Activated effector memory CD4-positive, alpha-beta T cell treated with anti-CD3 and anti-CD28 coated beads, Interleukin-2, amount 50 U/mL, for 16 hours (primary cell): ENCODE measurements at regions not wholly inside any gene's neighbourhood (a gene's known extent, or its start where the extent isn't known, plus 50 kb on each side); places are given as distances from the start of the nearest gene placed in this dataset.
"Not testable (repeated sequence)": the region's sequence is repeated elsewhere in the genome, so short reads cannot be mapped to it uniquely, and the experiment has no call there.

Experiments used
- DNase-seq: peaks from one replicate; pipeline ENCODE4 v3.0.0-alpha.2; 2020

DNA sequence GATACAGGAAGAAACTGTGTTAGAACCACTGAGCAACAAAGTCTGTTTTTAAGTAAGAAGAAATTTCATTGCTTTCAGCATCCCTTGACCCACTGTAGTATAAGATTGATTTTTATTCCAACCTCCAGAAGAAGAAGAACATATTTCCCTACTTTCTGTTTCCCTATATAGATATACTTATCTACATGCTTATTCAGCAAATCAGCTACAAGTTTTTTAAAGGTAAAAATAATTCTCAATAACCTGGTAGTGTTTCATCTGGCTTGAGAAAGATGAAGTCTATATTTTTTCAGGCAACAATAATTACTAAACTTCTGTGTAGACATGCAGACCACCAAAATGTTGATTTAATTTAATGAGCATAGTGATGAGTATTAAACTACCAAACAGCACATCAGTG lies 201.0 kb downstream of the OSTF1 start:
- DNase-seq: no peak

DNA sequence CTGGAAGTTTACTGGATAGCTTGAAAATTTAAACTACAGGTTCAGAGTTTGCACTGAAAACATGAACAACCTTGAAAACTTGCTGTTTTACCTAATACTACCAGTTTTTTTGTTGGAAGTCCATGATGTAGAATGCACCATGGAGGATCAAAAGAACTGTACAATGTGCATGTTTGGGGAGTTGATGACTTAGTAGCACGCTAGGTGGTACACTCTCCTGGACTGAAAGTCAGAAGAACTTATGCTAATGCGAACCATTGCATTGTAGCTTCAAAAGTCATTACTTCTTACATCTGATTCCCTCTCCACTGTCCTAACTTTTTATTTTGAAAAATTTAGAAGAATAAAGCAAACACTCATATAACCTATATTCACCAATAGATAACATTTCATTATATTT lies 211.0 kb downstream of the OSTF1 start:
- no peak for DNase-seq

DNA sequence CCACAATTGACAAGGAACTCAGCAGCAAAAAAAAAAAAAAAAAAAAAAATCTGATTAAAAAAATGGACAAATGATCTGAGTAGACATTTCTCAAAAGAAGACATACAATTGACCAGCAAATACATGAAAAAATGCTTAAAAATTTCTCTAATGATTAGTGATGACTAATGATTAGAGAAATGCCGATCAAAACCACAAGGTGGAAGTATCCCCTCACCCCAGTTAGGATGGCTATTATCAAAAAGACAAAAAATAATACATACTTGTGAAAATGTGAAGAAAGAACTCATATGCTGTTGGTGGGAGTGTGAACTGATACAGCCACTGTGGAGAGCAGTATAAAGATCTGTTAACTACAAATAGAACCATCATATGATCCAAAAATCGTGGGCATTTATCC lies 245.3 kb downstream of the OSTF1 start:
- DNase-seq: no peak

DNA sequence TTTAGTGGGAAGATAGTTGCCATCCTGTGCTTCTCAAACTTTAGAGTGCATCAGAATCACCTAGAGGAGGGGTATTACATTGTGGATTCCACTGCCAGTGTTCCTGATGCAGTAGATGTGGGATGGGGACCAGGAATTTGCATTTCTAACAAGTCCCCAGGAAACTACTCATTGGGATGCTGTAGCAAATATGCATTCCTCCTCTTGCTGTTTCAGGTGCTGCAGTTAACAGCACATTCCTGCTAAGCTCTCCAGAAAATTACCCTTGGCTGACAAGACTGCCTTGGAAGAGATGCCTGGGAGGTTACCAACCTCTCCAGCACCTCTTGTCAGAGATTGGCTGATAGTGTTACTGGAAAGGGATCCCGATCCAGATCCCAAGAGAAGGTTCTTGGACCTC lies 270.5 kb downstream of the OSTF1 start:
- no peak for DNase-seq

DNA sequence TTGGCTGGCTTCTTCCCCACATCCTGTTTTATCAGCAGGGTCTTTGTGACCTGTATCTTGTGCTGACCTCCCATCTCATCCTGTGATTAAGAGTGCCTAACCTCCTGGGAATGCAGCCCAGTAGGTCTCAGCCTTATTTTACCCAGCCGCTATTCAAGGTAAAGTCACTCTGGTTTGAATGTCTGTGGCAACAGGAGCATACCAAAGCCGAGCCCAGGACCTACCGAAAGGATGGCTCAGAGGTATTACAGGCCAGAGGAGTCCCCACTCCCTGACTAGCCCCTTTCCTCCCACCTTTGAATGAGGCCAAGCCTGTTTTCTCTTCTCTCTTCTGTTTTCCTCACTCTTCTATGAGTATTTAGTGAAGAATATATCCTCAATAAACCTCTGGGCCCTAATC lies 271.3 kb downstream of the OSTF1 start:
- no peak for DNase-seq

DNA sequence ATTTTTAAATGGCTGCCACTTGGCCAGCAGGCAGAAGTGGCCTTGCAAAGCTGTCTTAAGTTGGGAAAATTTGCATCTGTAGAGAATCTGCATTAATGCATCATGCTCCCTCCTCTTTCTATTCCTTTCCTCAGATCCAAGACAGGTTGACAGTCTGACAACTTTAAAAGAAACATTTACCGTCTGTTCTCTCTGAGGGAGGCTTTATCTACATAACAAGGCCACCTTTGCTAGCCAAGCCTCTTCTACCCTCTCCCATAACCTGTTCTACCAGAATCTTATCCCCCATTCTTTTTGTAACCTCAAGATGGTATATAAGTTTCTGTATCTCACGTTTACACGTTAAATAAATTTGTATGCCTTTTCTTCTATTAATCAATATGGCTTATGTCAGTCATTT lies 271.9 kb downstream of the OSTF1 start:
- no peak for DNase-seq

DNA sequence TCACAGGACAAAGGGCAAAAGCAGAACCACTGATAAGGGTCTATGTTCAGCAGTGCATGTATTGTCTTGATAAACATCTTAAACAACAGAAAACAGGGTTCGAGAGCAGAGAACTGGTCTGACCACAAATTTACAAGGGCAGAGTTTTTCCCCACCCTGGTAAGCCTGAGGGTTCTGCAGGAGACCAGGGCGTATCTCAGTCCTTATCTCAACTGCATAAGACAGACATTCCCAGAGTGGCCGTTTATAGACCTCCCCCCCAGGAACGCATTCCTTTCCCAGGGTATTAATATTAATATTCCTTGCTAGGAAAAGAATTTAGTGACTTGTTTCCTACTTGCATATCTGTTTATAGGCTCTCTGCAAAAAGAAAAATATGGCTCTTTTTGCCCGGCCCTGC lies 274.1 kb downstream of the OSTF1 start:
- DNase-seq: not testable (repeated sequence)

DNA sequence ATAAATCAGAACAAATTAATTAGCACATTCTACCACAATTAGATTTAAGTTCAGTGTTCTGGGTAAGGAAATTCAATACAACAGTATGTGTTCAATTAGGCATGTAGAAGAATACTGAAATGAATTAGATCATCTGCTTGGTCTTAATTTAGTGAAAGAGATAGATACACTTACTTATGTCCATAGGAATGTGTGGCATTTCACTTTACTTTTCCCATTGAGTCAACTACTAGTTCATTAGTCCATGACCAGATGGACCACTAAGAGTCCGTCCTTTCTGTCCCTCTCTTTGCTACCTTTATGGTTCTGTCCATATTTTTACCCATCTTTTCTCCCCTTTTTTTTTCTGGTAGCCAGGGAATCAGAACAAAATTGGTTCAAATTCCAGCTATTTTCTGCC lies 276.9 kb downstream of the OSTF1 start:
- DNase-seq: no peak

DNA sequence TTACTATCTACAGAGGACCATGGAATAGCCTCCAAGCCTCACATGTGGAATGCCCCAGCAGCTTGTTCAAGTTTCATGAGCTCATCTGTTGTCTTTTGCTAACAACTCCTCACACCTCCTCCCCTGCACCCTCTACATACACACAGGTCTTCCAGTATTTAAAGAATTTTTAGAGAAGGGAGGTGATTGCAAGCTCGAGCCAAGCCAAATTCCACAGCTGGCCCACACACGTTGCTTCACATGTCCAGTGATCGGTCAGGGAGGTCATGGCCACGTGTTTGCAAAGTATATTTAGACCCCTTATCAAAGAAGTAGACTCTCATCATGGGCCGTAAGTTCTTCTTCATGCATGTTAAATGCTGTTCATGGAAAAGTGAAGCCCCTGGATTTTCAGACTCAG lies 281.7 kb downstream of the OSTF1 start:
- no peak for DNase-seq

DNA sequence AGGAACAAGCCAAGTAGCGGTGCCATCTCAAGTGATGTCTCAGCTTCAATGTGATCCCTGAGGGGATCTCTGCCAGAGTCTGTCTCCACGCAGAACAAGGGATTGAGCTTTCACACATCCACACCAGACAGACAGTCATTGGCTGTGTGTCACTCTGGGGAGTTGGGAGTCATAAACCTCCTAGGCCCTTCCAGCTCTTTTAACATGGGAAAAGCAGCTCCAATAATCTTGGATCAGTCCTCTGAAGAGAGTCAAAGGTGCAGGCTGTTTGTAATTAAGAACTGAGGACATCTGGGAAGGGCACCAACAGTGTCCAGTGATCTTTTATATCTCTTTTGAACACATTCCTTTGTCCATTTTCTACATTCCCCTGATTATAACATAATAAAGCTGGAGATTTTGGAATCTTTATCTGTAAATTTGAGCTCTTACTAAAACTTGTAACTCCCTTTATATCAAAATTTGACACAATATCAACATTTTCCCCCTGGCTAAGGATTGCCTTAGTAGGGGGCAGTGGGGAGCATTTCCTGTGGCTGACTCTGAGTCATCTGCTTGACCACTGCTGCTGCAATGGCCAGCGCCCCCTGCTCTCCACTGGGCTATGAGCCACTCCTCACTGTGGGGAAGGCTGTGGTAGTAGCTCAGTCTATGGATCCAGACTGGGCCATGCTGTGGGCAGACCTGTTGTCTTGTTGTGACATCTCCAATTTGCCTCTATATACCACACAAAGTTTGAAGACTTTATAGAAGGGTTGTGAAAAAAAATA lies 284.4 kb downstream of the OSTF1 start:
- DNase-seq: no peak

DNA sequence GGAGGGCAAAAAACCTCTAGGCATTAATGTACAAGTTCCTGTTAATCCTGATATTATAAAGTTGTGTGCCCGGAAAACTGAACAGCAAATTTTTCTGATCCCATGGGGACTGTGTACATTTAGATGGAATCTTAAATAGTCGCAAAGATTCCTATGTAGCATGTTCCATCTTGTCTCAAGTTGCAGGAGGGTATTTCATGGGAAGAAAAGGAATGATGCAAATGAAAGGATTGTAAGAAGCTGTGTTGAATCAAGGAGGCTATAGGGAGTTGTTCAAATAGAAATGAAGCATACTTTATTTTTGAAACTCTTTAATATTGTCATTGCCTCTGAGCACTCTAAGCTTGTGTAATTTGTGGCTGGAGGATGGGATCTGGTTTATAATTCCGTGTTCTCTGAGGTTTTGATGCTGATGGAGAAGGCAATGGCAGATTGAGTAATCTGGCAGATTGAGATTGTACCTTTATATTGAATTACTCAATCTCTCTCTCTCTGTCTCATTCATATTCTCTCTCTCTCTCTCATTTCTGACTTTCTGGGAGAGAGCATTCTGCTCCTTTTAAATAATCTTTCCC lies 288.5 kb downstream of the OSTF1 start:
- no peak for DNase-seq

DNA sequence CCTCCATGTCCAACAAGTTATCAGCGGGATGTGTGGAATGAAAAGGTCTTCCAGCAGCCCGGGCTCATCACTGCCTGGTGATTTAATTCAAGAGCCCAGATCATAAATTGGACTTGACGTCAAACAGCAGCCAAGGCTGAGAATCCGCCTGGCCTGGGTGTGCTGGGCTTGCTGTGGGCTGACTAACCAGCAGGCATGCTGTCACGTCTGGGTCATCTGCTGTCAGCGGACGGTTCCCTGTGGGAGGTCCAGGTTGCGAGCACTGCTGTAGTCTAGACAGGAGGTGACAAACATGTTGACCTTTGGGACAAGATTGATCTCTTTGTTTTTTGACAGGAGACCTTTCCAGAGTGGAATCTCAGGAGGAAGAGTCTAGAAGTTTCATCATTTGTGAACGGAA lies 289.7 kb downstream of the OSTF1 start:
- DNase-seq: no peak

DNA sequence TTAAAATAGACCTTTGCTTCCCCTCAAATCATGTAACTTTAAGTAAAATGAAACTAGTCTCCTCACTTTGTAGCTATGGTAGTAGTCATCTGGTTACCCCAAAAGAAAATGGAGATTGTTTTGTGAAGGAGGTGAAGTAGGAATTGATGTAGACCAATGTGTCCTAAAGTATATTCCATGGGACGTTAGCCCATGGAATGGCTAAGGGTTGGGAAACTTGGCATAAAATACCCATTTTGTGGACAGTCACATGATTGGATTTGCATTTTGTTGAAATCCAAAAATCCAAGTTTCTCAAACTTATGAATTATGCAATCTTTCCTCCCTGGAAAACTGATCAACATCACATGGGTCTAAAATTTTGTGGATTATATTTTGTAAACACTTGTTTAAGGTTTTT lies 290.6 kb downstream of the OSTF1 start:
- DNase-seq: no peak

DNA sequence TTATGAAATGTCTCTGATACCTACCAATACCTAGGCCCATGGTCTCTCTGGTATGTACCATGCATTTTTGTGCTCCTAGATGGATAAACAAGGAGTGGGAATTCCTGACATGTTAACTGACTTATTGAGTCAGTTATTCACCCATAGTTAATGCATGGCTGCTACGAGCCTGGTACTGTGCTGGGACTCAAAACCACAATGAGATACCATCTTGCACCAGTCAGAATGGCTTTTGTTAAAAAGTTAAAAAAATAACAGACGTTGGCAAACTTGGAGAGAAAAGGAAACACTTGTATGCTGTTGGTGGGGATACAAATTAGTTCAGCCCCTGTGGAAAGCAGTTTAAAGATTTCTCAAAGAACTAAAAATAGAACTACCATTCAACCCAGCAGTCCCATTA lies 293.8 kb downstream of the OSTF1 start:
- no peak for DNase-seq

DNA sequence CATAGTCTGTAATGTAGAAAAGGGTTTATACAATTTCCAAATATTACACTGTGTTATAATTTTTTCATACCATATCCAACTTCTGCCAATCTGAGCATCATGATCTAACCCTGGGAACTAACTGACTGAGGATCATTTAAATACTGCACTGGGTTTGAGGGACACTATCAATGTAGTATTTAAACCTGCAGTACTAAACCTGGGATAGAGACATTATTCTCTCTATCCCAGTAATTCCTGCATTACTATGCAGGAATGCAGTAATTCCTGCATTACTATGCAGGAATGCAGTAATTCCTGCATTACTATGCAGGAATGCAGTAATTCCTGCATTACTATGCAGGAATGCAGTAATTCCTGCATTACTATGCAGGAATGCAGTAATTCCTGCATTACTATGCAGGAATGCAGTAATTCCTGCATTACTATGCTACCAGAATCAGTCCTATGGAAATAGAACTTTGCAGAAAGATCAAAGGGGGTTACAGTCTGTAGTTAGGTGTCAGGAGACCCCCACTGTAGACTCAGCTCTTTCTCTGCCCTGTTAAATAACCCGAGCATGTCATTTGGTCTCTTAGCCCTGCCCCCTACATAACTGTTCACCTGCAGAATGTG lies 295.2 kb downstream of the OSTF1 start:
- DNase-seq: not testable (repeated sequence)

DNA sequence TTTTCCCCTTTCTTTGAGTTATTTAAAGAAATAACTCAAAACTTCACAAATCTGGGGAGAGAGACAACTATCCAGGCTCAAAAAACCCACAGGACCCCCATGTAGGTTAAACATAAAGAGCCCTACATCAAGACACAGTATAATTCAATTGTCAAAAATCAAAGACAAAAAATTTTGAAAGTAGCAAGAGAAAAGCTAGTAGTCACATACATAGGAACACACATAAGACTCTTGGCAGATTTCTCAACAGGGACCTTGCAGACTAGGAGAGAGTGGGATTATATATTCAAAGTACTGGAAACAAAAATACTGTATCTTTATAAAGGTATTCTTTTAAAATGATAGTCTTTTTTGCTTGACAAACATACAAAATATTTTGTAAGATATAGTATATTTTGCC lies 296.9 kb downstream of the OSTF1 start:
- DNase-seq: no peak

DNA sequence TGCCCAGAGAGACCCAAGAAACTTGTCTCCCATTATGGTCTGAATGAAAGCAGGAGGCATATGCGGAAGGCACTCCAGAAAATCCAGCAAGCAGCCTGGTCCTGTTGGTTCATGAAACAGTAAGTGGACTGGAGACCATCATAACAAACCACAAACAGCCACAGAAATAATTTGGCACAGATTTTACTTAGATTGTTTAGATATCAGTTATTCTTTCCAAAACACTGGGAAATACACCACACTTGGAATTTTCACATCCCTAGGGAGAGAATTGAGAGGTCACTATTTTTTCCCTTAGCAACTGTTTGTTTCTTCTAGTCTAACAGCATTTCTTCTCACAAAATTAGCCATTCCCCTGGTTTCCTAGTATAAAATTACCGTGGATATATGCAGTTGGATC lies 300.8 kb downstream of the OSTF1 start:
- no peak for DNase-seq

DNA sequence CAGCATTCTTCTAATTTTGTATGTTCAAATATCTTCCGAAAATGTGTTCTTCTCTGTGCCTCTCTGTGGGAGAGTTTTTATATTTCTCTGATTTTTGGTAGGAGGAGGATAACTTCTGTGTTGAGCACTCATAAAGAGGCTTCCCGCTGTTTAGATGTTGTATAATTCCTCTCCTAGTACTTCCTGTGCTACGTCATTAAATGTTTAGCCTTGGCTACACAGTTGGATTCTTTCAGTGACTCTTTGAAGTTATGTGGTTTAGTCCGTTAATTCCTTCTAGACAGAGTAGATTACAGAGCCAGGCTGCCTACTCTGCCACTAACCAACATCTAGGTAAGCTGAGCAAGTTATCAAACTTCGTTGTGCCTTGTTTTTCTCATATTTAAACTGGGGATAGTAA lies 302.6 kb downstream of the OSTF1 start:
- no peak for DNase-seq

DNA sequence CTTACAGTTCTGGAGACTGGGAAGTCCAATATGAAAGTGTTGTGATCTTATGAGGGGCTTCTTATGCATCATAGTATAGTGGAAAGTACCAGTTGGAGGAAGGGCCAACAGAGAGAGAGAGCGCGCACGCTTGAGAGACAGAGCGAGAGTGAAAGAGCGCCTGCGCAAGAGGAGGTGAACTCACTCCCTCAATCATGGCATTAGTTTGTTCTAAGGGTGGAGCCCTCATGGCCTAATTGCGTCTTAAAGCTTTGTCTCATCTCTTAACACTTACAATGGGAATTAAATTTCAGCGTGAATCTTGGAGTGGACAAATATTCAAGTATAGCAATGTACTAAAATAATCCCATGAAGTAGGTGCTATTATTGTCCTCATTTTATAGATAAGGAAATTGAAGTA lies 303.2 kb downstream of the OSTF1 start:
- DNase-seq: no peak

DNA sequence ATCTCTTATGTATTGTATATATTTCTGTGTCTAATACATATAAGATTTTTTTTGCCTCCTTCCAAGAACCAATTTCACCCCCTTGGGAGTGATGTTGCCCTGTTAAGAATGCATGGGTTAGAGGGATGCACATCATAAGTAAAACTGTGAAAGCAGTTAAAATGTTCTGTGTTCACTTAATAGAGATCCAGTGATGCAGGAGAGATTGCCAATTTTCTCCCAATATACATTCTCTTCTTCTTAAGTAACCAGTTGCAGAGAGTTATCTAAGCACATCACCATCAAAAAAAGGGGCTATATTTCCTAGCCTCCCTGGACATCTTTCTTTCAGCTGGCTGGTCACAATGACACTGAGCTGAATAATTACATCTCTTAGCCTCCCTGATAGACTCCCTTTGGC lies 307.0 kb downstream of the OSTF1 start:
- no peak for DNase-seq

DNA sequence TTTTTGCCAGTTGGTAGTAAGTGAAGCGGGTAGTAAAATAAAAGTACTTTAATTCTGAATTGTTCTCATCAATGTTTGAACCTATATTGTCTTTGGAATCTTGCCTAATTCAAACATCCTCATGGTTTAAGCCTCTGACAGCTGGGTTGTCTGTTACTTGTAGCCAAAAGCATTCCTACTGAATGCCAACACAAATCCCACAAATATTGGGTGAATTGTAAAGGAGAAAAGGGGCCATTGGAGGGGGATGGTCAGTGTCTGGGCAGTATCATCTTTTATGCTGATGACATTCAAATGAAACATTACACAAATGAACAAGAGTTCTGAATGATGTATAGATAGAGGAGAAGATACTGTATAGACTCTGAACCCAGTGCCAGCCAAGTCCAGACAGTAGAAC lies 309.5 kb downstream of the OSTF1 start:
- DNase-seq: no peak

DNA sequence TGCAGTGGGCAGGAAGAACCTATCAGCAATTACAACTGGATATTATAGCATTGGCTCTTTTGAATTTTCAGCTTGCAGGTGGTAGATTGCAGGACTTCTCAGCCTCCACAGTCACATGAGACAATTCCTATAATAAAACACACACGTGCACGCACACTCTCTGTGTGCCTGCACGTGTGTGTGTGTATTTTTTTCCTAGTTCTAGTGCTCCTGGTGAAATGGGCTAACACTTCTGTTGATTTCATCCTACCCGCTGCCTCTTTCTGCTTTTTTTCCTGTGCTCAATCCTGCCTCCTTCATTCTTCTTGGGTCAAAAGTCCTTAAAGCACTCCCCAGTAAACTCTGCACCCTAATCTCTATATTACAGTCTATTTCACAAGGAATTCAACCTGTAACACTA lies 320.1 kb downstream of the OSTF1 start:
- DNase-seq: no peak

DNA sequence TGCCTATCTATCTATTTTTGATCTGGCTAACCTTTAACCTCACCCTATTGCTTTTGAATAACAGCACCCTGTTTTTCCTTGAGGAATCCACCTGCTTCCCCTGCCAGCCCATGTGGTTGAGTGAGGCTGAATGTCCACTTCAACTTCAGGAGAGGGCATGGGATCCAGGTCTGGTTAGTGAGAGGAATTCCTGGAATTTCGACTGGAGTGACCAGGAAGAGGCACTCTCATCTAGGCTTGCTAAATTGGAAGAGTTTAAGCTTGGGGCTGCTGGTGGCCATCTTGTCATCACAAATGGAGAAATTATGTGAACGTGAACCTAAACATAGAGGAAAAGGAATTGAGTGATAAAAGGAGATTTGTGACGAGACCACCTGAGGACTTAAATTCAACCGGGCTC lies 322.1 kb downstream of the OSTF1 start:
- no peak for DNase-seq

DNA sequence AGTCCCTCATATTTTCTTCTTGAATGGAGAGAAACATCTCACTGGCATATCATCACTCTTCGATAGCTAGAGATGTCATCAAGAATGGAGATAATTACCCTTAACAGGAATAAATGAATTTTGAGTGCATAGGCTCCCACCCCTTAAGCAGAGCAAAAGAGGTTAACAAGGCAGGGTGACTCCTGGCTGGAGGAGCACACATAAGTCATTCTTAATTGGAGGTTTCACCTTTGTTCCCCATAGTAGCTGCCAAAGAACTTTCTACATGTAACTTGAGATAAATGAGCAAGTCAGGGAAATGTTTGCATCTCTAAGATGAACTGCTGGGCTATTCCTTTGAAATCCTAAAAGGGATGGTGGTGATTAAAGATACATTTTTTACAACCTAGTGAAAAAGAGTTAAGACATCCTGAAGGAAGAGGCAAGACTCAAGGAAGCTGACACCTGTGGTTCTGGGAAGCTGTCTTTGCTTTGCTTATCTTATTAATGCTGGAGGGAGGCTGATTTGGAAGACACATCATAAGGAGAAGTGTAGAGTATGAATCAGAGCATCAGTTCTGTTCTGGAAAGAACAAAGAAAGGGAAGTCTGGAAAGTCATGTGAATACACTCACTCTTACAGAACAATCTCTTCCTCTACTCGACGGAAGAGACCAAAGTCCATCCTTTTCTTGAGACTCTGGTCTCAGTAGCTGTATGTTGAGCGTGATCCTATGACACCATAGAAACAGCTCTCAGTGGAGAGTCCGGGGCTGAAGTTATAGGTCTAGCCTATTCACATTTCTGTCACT lies 326.3 kb downstream of the OSTF1 start:
- no peak for DNase-seq
